Osteoblast (primary cell): ENCODE measurements at regions not wholly inside any gene's neighbourhood (a gene's known extent, or its start where the extent isn't known, plus 50 kb on each side); places are given as distances from the start of the nearest gene placed in this dataset.

Experiments
- DNase-seq: peaks from one replicate; pipeline ENCODE4 v3.0.0; 2011; ENCODE audit warnings: low spot score, mixed read lengths; ENCODE audit not compliant: insufficient read length; ENCODE audit errors: missing footprints
- H2AFZ ChIP-seq: 2 replicates; pipeline ENCODE4 v1.6.0; 2011; ENCODE audit warnings: mild to moderate bottlenecking, low read length
- H3K27ac ChIP-seq: 2 replicates; pipeline ENCODE4 v1.5.1; 2011; ENCODE audit warnings: mild to moderate bottlenecking, low read depth, low read length, moderate library complexity
- H3K27me3 ChIP-seq: 2 replicates; pipeline ENCODE4 v1.6.0; 2012; ENCODE audit warnings: mild to moderate bottlenecking, control low read depth, inconsistent platforms, low read length, moderate library complexity; ENCODE audit not compliant: insufficient read depth
- H3K36me3 ChIP-seq: 2 replicates; pipeline ENCODE4 v1.5.1; 2011; ENCODE audit warnings: mild to moderate bottlenecking, low read length, control low read depth, moderate library complexity; ENCODE audit not compliant: insufficient read depth
- H3K4me1 ChIP-seq: 2 replicates; pipeline ENCODE4 v1.5.1; 2011; ENCODE audit warnings: mild to moderate bottlenecking, low read length, control low read depth, moderate library complexity; ENCODE audit not compliant: insufficient read depth
- H3K4me2 ChIP-seq: 2 replicates; pipeline ENCODE4 v1.6.0; 2011; ENCODE audit warnings: mild to moderate bottlenecking, low read length; ENCODE audit not compliant: insufficient read depth
- H3K4me3 ChIP-seq: fragments of 200-600 bp; sonication (generic); 3 replicates; pipeline ENCODE4 v1.5.1; 2012; ENCODE audit warnings: mild to moderate bottlenecking, low read length, inconsistent platforms; ENCODE audit not compliant: insufficient read depth
- H3K79me2 ChIP-seq: 2 replicates; pipeline ENCODE4 v1.6.0; 2012; ENCODE audit warnings: mild to moderate bottlenecking, low read length, control low read depth, inconsistent platforms; ENCODE audit not compliant: insufficient read depth
- H3K9me3 ChIP-seq: 2 replicates; pipeline ENCODE4 v1.5.1; 2011; ENCODE audit warnings: low read depth, low read length, control low read depth
- H4K20me1 ChIP-seq: 2 replicates; pipeline ENCODE4 v1.6.0; 2012; ENCODE audit warnings: mild to moderate bottlenecking, low read length, control low read depth; ENCODE audit not compliant: insufficient read depth
- TF ChIP-seq, protein P1 (sequence below): IDR thresholded peaks from 2 replicates; pipeline ENCODE4 v1.5.1; 2011; ENCODE audit warnings: mild to moderate bottlenecking, low read depth, low read length, moderate library complexity; ENCODE audit errors: extremely low read depth

DNA sequence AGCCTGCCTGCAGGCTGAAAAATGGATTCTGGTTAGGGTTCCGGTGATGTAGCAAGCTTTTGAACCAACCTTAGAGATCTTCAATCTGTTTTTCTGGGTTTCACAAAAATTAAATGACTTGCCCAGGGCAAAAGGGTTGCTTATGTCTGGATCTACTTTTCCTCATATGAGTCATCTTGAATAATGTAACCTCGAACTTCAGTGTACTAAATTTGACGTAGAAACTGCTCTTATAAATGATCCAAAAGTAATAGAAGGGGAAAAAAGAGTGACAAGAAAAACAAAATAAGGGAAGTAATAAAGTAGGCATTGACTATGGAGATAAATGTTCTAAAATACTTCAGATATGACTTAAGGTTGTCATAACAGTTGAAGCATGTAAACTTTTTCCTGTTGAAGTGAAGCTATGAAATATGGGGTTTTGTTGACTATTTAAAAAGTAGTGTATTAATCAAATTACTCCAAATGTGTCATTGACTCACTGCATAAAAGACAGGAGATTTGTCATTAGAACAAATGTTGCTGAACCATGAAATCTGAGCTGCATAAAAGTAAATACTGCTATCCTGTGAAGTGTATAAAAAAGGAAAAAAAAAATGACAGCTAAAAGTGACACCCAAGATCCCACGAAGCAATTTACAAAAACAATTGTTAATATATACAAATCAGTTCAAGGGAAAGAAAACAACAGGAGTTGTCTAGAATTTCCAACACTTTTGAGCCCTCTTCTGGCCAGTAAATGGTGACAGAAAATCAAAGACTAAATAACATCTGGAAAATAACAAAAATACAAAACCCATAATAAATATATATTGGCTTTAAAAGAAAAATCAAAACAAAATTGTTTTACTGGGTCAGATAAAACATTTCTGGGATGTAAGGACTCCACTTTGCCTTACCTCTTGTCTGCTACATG lies 103.6 kb upstream of the SERPINE2 start:
- H3K36me3 ChIP-seq, result no peaks in the 10 kb centered on the region
- peak overlapping the region; percentile 78 for H2AFZ ChIP-seq
- no peaks in the 10 kb centered on the region for H3K27me3 ChIP-seq
- H3K27ac ChIP-seq, result peak overlapping the region; percentile 63
- H3K4me2 ChIP-seq, result peak overlapping the region; percentile 33
- DNase-seq, result peak; percentile 58
- H4K20me1 ChIP-seq, result no peaks in the 10 kb centered on the region
- TF ChIP-seq, protein P1, sequence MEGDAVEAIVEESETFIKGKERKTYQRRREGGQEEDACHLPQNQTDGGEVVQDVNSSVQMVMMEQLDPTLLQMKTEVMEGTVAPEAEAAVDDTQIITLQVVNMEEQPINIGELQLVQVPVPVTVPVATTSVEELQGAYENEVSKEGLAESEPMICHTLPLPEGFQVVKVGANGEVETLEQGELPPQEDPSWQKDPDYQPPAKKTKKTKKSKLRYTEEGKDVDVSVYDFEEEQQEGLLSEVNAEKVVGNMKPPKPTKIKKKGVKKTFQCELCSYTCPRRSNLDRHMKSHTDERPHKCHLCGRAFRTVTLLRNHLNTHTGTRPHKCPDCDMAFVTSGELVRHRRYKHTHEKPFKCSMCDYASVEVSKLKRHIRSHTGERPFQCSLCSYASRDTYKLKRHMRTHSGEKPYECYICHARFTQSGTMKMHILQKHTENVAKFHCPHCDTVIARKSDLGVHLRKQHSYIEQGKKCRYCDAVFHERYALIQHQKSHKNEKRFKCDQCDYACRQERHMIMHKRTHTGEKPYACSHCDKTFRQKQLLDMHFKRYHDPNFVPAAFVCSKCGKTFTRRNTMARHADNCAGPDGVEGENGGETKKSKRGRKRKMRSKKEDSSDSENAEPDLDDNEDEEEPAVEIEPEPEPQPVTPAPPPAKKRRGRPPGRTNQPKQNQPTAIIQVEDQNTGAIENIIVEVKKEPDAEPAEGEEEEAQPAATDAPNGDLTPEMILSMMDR, result peak; percentile 8
- H3K79me2 ChIP-seq, result no peaks in the 10 kb centered on the region
- H3K4me3 ChIP-seq, result peak overlapping the region; percentile 24
- H3K9me3 ChIP-seq, result no peaks in the 10 kb centered on the region
- peaks cover 34% of the 10 kb centered on the region for H3K4me1 ChIP-seq

DNA sequence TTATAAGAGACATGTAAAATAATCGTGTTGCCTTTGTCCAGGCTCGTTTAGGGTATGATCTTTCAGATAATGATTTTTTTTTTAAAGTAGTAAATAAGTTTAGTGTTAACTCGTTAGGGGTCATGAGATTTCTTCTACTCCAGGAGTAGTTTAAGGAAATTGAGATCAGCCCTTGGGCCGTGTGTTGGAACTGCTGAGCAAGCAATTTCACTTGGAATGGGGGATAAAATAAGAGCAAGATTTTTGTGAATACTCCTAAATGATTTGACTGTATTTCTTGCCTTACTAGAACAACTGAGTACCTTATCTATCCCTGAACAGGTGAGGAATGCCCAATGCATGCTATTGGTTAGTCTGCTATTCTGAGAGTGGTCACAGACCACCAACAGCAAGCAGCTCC lies 102.2 kb upstream of the SERPINE2 start:
- Histone ChIP-seq H2AFZ (peak overlapping the region; percentile 78), H3K4me2 (peak overlapping the region; percentile 33), H3K79me2 (no peaks in the 10 kb centered on the region), H3K4me3 (no peak overlapping the region), H3K27me3 (no peaks in the 10 kb centered on the region), H3K27ac (no peak overlapping the region), H3K36me3 (no peaks in the 10 kb centered on the region), H3K9me3 (no peaks in the 10 kb centered on the region), H4K20me1 (no peaks in the 10 kb centered on the region), H3K4me1 (peaks cover 31% of the 10 kb centered on the region)
- TF ChIP-seq, protein P1, result no peak
- no peak for DNase-seq

DNA sequence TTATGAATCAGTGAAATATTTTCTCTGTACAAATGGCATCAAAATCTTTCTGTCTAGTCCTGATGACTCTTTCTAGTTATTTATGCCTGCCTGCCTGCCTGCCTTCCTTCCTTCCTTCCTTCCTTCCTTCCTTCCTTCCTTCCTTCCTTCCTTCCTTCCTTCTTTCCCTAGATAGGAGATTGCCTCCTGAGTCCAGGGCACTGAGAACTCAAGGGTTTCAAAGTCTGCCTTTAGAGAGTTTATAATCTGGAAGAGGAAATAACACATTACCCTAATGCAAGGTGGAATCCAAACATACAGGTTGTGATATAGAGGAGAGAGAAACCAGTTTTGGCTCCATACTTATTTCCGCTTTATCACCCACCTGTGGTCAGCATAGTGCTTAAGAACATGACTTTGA lies 98.1 kb upstream of the SERPINE2 start:
- DNase-seq, result no peak
- Histone ChIP-seq H3K4me2 (no peak overlapping the region), H3K27ac (no peak overlapping the region), H3K4me3 (no peak overlapping the region), H3K79me2 (no peaks in the 10 kb centered on the region), H3K9me3 (no peaks in the 10 kb centered on the region), H2AFZ (no peak overlapping the region), H3K4me1 (peaks cover 9% of the 10 kb centered on the region), H3K27me3 (no peaks in the 10 kb centered on the region), H4K20me1 (no peaks in the 10 kb centered on the region), H3K36me3 (no peaks in the 10 kb centered on the region)
- TF ChIP-seq, protein P1, result no peak

DNA sequence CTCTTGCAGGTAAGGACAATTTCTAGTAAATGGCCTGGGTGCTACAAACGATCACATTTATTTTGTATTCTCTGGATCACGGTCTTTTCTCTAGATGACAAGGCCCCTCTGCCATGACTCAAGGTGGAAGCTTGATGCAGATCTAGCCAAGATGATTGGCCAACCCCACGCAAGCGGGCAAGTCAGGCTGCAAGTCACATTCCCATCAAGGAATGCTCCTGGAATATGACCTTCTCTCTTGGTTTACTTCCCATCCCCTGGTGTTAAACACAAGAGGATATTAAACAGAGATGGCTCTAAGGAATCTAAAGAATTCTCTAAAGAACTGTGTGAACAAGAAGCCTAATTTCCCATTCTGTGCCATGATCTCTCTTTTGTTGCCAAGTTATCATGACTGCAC lies 97.3 kb upstream of the SERPINE2 start:
- Histone ChIP-seq H3K36me3 (no peaks in the 10 kb centered on the region), H3K9me3 (no peaks in the 10 kb centered on the region), H3K27ac (no peak overlapping the region), H3K79me2 (no peaks in the 10 kb centered on the region), H2AFZ (no peak overlapping the region), H3K4me1 (peaks cover under 1% of the 10 kb centered on the region), H3K4me2 (no peak overlapping the region), H3K4me3 (no peak overlapping the region), H3K27me3 (no peaks in the 10 kb centered on the region), H4K20me1 (no peaks in the 10 kb centered on the region)
- TF ChIP-seq, protein P1, result no peak
- DNase-seq, result no peak
